A673 (cell line): ENCODE measurements at regions not wholly inside any gene's neighbourhood (a gene's known extent, or its start where the extent isn't known, plus 50 kb on each side); places are given as distances from the start of the nearest gene placed in this dataset.

Experiments
- BruUV-seq: library from RNA; stranded (reverse); fragments of 400-500 nt; replicated peaks from 2 replicates; lab custom pipeline; 2021; lab: Mats Ljungman, UMichigan
- CTCF ChIA-PET: fragments of 300-600 bp; sonication (Branson Sonifier 250); formaldehyde crosslinking; loops from one replicate; lab custom pipeline; 2022; ENCODE audit warnings: antibody characterized with exemption; lab: Charles Lee
- POLR2A ChIA-PET: fragments of 300-600 bp; sonication (Branson Sonifier 250); formaldehyde crosslinking; loops from one replicate; lab custom pipeline; 2022; ENCODE audit warnings: antibody characterized with exemption; ENCODE audit not compliant: low non-redundant PET; lab: Charles Lee
- DNase-seq: peaks from one replicate; pipeline ENCODE4 v3.0.0-alpha.2; 2015; ENCODE audit warnings: low spot score
- H3K27ac ChIP-seq: fragments of 200-600 bp; sonication (generic); 2 replicates; pipeline ENCODE4 v1.5.1; 2016; ENCODE audit warnings: mixed run types, low read depth, mild to moderate bottlenecking, mixed read lengths, antibody characterized with exemption, low read length; ENCODE audit not compliant: poor library complexity, severe bottlenecking
- H3K27me3 ChIP-seq: fragments of 200-600 bp; sonication (generic); replicated peaks from 2 replicates; pipeline ENCODE4 v1.6.1; 2017; ENCODE audit warnings: mixed run types, low read depth, mild to moderate bottlenecking, mixed read lengths, antibody characterized with exemption, low read length; ENCODE audit not compliant: insufficient read depth, poor library complexity
- H3K36me3 ChIP-seq: fragments of 200-600 bp; sonication (generic); 2 replicates; pipeline ENCODE4 v1.6.1; 2016; ENCODE audit warnings: mixed run types, mild to moderate bottlenecking, mixed read lengths, antibody characterized with exemption, low read length; ENCODE audit not compliant: insufficient read depth, poor library complexity, severe bottlenecking
- H3K4me1 ChIP-seq: fragments of 200-600 bp; sonication (generic); 2 replicates; pipeline ENCODE4 v1.6.1; 2017; ENCODE audit warnings: mixed run types, mild to moderate bottlenecking, mixed read lengths, antibody characterized with exemption, low read length; ENCODE audit not compliant: insufficient read depth, poor library complexity, severe bottlenecking
- H3K4me3 ChIP-seq: fragments of 200-600 bp; sonication (generic); 2 replicates; pipeline ENCODE4 v1.5.1; 2016; ENCODE audit warnings: low read depth, mixed run types, mild to moderate bottlenecking, mixed read lengths, low read length; ENCODE audit not compliant: poor library complexity, severe bottlenecking
- H3K9me3 ChIP-seq: fragments of 200-600 bp; sonication (generic); 2 replicates; pipeline ENCODE4 v1.6.1; 2016; ENCODE audit warnings: mixed run types, low read depth, mild to moderate bottlenecking, mixed read lengths, antibody characterized with exemption, low read length; ENCODE audit not compliant: poor library complexity, severe bottlenecking
- CTCF ChIP-seq: fragments of 300-800, 200-600 bp; sonication (generic); conservative IDR thresholded peaks from 2 replicates; pipeline ENCODE4 v1.5.1; 2017; ENCODE audit warnings: low read depth, mild to moderate bottlenecking, antibody characterized with exemption, low read length, moderate library complexity, mixed read lengths
- EZH2 ChIP-seq: fragments of 200-600 bp; sonication (generic); IDR thresholded peaks from 2 replicates; pipeline ENCODE4 v1.6.1; 2017; ENCODE audit warnings: borderline replicate concordance, low read depth, mild to moderate bottlenecking, mixed read lengths, antibody characterized with exemption, low read length; ENCODE audit not compliant: poor library complexity, severe bottlenecking
- intact Hi-C: fragments of 100-400 bp; cut with micrococcal nuclease; formaldehyde crosslinking; loops from one replicate; pipeline ENCODE4 v1.10.0; 2022; ENCODE audit not compliant: unreplicated experiment

- intact Hi-C loops: no loop called here
- ChIA-PET POLR2A (interaction anchor here (0.6 kb wide), 1 partner anchor 29 kb away, joined by 3 read pairs; no protein-coding TSS in a partner anchor), CTCF (no interaction called here)
- Histone ChIP-seq H3K36me3 (no peaks in the 10 kb centered on the region), H3K27ac (no peak overlapping the region), H3K9me3 (no peaks in the 10 kb centered on the region), H3K27me3 (no peaks in the 10 kb centered on the region), H3K4me3 (no peak overlapping the region), H3K4me1 (peaks cover 15% of the 10 kb centered on the region)
- no TSS peak for BruUV-seq
- DNase-seq: no peak
- TF ChIP-seq EZH2 (no peak), CTCF (no peak)
Observed at GRCh38 chr12:75786070-75786469, 245.5 kb downstream of the PHLDA1 start.

GRCh38 chr12:75784591-75784990 lies 247.0 kb downstream of the PHLDA1 start:
- intact Hi-C loops: no loop called here
- TF ChIP-seq EZH2: no peak
- no peak for TF ChIP-seq CTCF
- H3K9me3 ChIP-seq: no peaks in the 10 kb centered on the region
- no peaks in the 10 kb centered on the region for H3K27me3 ChIP-seq
- H3K36me3 ChIP-seq: no peaks in the 10 kb centered on the region
- H3K27ac ChIP-seq: no peak overlapping the region
- POLR2A ChIA-PET: no interaction called here
- CTCF ChIA-PET: no interaction called here
- H3K4me1 ChIP-seq: peaks cover 12% of the 10 kb centered on the region
- peak; percentile 67 for DNase-seq
- H3K4me3 ChIP-seq: no peak overlapping the region
- no TSS peak for BruUV-seq

GRCh38 chr12:75783093-75783877 lies 248.3 kb downstream of the PHLDA1 start:
- Histone ChIP-seq H3K9me3 (no peaks in the 10 kb centered on the region), H3K4me1 (peaks cover 16% of the 10 kb centered on the region), H3K27ac (no peak overlapping the region), H3K27me3 (no peaks in the 10 kb centered on the region), H3K36me3 (no peaks in the 10 kb centered on the region), H3K4me3 (no peak overlapping the region)
- CTCF ChIA-PET: no interaction called here
- intact Hi-C loops: no loop called here
- POLR2A ChIA-PET: no interaction called here
- no TSS peak for BruUV-seq
- no peak for TF ChIP-seq EZH2
- TF ChIP-seq CTCF: no peak
- DNase-seq: no peak
